ENCODE measurements at regions not wholly inside any gene's neighbourhood (a gene's known extent, or its start where the extent isn't known, plus 50 kb on each side); places are given as distances from the start of the nearest gene placed in this dataset.

DNA sequence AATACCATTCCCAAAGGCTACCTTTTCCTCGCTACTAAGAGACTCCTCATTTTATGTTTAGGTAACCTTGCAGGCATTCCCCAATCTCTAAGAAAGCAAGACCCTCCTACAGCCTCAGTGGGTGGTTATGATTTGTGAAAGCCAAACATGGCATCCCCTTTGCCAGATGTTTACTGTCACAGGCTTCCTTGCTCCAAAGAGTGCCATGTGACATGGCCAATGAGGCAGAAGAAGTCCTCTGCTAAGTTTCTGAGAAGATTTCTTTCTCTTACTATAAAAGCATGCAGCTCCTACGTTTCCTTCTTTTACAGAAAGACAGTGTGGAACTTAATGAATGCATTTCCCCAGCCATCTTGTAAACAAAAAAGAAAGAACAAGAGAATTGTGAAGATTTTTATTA lies 688.2 kb downstream of the TBC1D32 start:
- no peak overlapping the region for H3K4me3 Mint-ChIP-seq
- H3K4me1 Mint-ChIP-seq: no peaks in the 10 kb centered on the region
- no peaks in the 10 kb centered on the region for H3K27me3 Mint-ChIP-seq
- H3K27ac Mint-ChIP-seq: no peak overlapping the region
- ATAC-seq (no peak), DNase-seq (no peak)
- H3K36me3 Mint-ChIP-seq: no peaks in the 10 kb centered on the region
- H3K9me3 Mint-ChIP-seq: peaks cover 0 to 16% (median 8%) of the 10 kb centered on the region in 9 donors
- POLR2A ChIA-PET: no interaction called here

DNA sequence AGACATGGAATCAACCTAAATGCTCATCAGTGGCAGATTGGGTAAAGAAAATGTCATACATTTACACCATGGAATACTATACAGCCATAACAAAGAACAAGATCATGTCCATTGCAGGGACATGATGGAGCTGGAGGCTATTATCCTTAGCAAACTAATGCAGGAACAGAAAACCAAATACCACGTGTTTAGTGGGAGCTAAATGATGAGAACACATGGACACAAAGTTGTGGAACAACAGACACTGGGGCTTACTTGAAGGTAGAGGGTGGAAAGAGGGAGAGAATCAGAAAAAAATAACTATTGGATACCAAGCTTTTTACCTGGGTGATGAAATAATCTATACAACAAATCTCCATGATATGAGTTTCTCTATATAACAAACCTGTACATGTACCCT lies 701.3 kb downstream of the TBC1D32 start:
- Mint-ChIP-seq H3K4me3 (no peak overlapping the region), H3K4me1 (no peaks in the 10 kb centered on the region), H3K27ac (no peak overlapping the region), H3K36me3 (no peaks in the 10 kb centered on the region), H3K9me3 (peaks cover 0 to 9% (median under 1%) of the 10 kb centered on the region in 9 donors), H3K27me3 (no peaks in the 10 kb centered on the region)
- POLR2A ChIA-PET: no interaction called here
- DNase-seq (no peak), ATAC-seq (no peak)

DNA sequence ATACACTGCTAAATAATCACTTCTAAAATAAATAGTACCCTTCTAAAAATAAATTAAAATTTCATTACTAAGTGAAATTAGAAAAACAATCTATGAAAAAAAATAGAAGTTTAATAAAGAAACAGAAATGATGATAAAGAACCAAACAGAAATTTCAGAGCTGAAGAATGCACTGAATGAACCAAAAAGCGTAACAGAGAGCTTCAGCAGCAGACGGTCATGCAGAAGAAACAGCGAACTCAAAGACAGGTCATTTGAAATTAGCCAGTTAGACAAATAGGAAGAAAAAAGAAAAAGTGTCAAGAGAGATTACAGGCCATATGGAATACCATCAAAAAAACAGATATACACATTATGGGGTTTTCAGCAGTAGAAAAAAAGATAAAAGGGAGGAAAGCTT lies 706.7 kb downstream of the TBC1D32 start:
- Mint-ChIP-seq H3K27me3 (no peaks in the 10 kb centered on the region), H3K4me1 (no peaks in the 10 kb centered on the region), H3K27ac (no peak overlapping the region), H3K36me3 (no peaks in the 10 kb centered on the region), H3K9me3 (peaks cover 0 to 10% (median 2%) of the 10 kb centered on the region in 9 donors), H3K4me3 (no peak overlapping the region)
- no peak for DNase-seq
- POLR2A ChIA-PET: no interaction called here
- ATAC-seq: no peak

DNA sequence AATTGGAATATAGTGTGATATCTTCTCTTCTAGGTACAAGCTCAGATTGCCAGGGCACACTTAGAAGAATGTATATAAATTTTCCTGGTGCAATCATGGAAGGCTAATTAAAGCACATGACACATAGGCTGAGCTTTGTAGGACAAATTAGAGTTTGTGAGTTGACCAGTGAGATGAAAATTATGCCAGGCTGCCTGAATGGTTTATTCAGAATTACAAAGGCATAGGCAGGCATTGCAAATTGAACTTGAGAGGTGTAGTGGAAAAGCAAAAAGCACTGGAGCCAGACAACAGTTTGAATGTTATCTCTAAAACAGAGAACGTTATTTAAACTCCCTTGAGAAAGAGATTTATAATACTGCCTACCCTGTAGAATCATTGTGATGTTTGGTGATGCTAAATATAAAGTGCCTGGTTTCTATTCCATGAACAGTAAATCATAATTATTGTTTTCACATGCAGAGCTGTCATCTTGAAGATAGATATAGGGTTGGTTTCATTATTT lies 712.1 kb downstream of the TBC1D32 start:
- Mint-ChIP-seq H3K4me3 (no peak overlapping the region), H3K9me3 (peaks cover 0 to 3% (median 0%) of the 10 kb centered on the region in 9 donors), H3K27me3 (no peaks in the 10 kb centered on the region), H3K27ac (no peak overlapping the region), H3K36me3 (no peaks in the 10 kb centered on the region), H3K4me1 (no peaks in the 10 kb centered on the region)
- POLR2A ChIA-PET: no interaction called here
- no peak for ATAC-seq
- DNase-seq: no peak

DNA sequence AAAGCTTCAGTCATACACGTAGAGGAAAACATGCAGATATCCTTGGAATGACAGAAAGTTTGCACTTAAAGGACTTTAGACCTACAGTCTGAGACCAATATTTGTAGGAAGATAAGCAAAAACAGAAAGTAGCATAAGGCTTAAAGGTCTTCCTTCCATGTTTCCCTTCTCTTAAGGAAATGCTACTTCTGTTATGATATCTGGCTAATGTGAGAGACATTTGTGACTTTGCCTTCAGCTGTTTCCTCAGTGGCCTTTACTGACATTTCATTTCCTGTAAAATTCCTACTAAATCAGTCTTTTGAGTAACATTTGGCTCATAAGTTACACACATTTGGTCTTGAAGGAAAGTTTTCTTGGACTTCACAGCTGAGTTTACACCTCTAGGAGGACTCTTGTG lies 713.4 kb downstream of the TBC1D32 start:
- ATAC-seq (no peak), DNase-seq (no peak)
- no peak overlapping the region for H3K4me3 Mint-ChIP-seq
- no peak overlapping the region for H3K27ac Mint-ChIP-seq
- no peaks in the 10 kb centered on the region for H3K4me1 Mint-ChIP-seq
- H3K27me3 Mint-ChIP-seq: no peaks in the 10 kb centered on the region
- POLR2A ChIA-PET: no interaction called here
- no peaks in the 10 kb centered on the region for H3K36me3 Mint-ChIP-seq
- peaks cover 0 to 2% (median 0%) of the 10 kb centered on the region in 9 donors for H3K9me3 Mint-ChIP-seq

DNA sequence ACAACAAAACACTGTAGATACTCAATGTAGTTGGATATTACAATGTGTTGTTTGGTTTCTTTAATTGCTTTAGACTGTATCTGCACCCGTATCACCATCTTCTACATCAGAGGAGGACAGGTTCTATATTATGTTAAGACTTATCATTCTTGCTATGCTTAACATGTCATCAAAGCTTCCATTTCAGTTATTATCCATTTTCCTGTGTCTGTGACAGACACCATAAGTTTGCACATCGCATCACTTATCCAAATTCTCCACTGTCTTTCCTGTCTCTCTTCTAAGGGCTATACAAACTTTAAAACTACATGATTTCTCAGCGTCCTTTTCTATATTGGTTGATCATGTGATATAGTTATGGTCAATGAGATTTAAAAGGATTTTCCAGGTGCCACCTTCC lies 719.0 kb downstream of the TBC1D32 start:
- ATAC-seq (no peak), DNase-seq (no peak)
- H3K27ac Mint-ChIP-seq: no peak overlapping the region
- no peaks in the 10 kb centered on the region for H3K36me3 Mint-ChIP-seq
- no peaks in the 10 kb centered on the region for H3K4me1 Mint-ChIP-seq
- POLR2A ChIA-PET: no interaction called here
- peaks cover 0 to 2% (median 0%) of the 10 kb centered on the region in 9 donors for H3K9me3 Mint-ChIP-seq
- H3K27me3 Mint-ChIP-seq: no peaks in the 10 kb centered on the region
- no peak overlapping the region for H3K4me3 Mint-ChIP-seq

DNA sequence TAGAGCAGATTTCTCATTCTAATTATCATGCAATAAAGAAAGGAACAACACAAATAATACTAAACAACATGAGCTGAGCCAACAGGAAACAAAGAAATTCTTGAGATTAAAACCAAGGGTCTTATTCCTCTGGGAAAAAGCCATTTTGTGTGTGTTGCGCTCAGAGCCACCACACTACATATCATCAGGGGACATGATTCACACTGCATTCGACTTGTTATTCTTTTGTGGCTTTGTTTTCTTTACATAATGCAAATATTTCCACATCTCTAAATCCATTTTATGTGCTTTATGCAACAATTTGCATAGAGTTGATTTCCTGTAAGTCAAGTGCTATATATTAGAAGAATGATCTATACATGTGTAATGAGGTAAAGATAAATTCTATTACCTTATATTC lies 719.6 kb downstream of the TBC1D32 start:
- H3K9me3 Mint-ChIP-seq: no peaks in the 10 kb centered on the region
- no peak overlapping the region for H3K4me3 Mint-ChIP-seq
- POLR2A ChIA-PET: no interaction called here
- H3K36me3 Mint-ChIP-seq: no peaks in the 10 kb centered on the region
- no peak overlapping the region for H3K27ac Mint-ChIP-seq
- H3K4me1 Mint-ChIP-seq: no peaks in the 10 kb centered on the region
- DNase-seq (no peak), ATAC-seq (no peak)
- no peaks in the 10 kb centered on the region for H3K27me3 Mint-ChIP-seq

DNA sequence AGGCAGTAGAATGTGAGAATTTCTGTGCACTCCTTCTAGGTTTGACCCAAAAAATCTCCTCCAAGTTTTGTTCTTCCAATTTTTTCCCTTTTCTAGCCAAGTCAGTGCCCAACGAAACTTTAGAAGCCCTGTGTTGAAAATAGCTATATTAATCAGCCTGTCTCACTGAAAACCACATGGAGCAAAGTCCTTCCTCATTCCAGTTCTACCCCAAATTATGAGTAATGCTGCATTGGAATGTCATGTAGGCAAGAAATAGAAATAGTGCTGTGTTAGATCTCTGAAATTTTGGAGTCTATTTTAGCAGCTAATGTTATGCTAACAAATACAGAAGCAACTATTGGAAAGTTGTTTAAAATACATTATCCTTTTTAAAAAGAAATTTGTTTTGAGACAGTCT lies 725.5 kb downstream of the TBC1D32 start:
- Mint-ChIP-seq H3K9me3 (no peaks in the 10 kb centered on the region), H3K4me1 (no peaks in the 10 kb centered on the region), H3K4me3 (no peak overlapping the region), H3K27ac (no peak overlapping the region), H3K27me3 (no peaks in the 10 kb centered on the region), H3K36me3 (no peaks in the 10 kb centered on the region)
- no peak for DNase-seq
- no peak for ATAC-seq
- POLR2A ChIA-PET: no interaction called here

DNA sequence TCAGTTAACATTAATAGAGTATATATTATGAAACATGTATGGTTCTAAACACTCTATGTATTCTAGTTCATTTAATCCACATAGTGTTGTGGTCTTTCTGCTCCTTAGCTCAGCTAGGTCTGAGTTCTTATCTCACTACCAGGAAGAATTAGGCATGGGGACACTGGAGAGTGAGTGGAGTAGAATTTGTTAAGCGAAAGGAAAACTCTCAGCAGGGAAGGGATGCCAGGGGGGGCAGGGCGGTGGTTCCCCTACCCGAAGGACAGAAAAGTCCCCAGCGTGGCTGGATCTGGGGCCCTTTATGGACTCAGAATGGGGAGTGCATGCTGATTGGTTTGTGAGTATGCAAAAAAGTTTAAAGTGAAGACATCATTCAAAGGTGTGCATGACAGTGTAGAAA lies 727.5 kb downstream of the TBC1D32 start:
- no peak overlapping the region for H3K4me3 Mint-ChIP-seq

DNA sequence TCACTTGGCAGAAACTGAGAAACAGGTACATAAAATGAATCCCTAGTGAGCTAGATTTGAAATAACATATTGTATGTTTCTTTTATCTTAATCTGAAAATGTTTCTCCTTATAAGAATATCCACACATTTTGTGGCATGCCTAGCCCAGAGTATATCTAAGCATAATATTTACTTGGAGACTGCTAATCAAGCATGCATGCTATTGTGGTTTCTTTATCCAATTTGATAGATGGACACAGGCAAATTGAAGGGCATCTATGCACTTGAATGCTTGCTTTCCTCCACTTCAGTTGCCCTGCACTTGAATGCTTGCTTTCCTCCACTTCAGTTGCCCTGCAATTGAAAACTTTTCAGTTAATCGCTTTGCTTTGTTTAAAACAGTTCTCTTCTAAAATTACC lies 729.8 kb downstream of the TBC1D32 start:
- no peak overlapping the region for H3K4me3 Mint-ChIP-seq
- DNase-seq: no peak
- H3K36me3 Mint-ChIP-seq: no peaks in the 10 kb centered on the region
- no peak for ATAC-seq
- POLR2A ChIA-PET: no interaction called here
- no peak overlapping the region for H3K27ac Mint-ChIP-seq
- H3K9me3 Mint-ChIP-seq: peaks cover 0 to 3% (median 0%) of the 10 kb centered on the region in 9 donors
- H3K4me1 Mint-ChIP-seq: no peaks in the 10 kb centered on the region
- no peaks in the 10 kb centered on the region for H3K27me3 Mint-ChIP-seq

More for the DNA sequence above, 727.5 kb downstream of the TBC1D32 start:
- DNase-seq (no peak), ATAC-seq (no peak)
- Mint-ChIP-seq H3K27ac (no peak overlapping the region), H3K36me3 (no peaks in the 10 kb centered on the region), H3K4me1 (no peaks in the 10 kb centered on the region), H3K27me3 (no peaks in the 10 kb centered on the region), H3K9me3 (no peaks in the 10 kb centered on the region)
- POLR2A ChIA-PET: no interaction called here

DNA sequence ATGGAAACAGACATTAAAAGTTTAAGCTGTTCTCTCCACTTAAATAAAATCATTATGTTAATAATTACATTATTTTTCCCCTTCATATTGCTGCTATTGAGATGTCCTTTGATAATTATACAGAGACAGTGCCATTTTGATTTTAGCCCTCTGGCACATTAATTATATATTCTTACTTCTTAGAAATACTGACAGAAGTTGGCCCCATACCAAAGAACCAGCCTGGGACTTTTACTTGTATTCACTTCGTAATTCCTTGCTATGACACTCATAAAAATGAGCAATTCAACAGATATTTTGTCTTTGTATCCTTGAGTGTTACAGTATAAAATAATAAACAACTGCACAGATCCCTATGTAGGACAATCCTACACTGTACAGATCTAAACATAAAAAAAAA lies 743.7 kb downstream of the TBC1D32 start:
- H3K27ac Mint-ChIP-seq: no peak overlapping the region
- H3K4me1 Mint-ChIP-seq: no peaks in the 10 kb centered on the region
- H3K4me3 Mint-ChIP-seq: no peak overlapping the region
- no peaks in the 10 kb centered on the region for H3K36me3 Mint-ChIP-seq
- no peaks in the 10 kb centered on the region for H3K27me3 Mint-ChIP-seq
- peaks cover 0 to 2% (median 0%) of the 10 kb centered on the region in 9 donors for H3K9me3 Mint-ChIP-seq
- ATAC-seq (no peak), DNase-seq (no peak)
- POLR2A ChIA-PET: no interaction called here

DNA sequence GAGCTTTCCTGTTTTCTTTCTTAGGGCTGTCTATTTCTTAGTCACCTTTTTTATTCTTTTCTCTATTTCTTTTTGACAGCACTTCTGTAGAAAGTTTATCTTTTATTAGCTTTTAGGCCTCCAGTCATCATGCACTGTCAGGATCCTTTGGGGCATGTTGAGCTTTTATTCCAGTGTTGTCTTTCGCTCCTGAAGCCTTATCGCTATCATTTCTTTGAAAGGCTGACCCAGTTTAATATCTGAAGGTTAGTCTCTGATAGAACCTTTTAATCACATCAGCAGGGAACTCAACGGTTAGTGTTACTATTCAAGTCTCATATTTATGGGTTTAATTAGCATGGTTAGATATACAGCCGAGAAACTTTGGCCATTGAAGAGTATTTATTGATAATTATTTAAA lies 745.9 kb downstream of the TBC1D32 start:
- POLR2A ChIA-PET: no interaction called here
- H3K4me3 Mint-ChIP-seq: no peak overlapping the region
- ATAC-seq (no peak), DNase-seq (no peak)
- H3K4me1 Mint-ChIP-seq: no peaks in the 10 kb centered on the region
- no peaks in the 10 kb centered on the region for H3K27me3 Mint-ChIP-seq
- H3K9me3 Mint-ChIP-seq: peaks cover 0 to 4% (median 0%) of the 10 kb centered on the region in 9 donors
- H3K27ac Mint-ChIP-seq: no peak overlapping the region
- no peaks in the 10 kb centered on the region for H3K36me3 Mint-ChIP-seq

DNA sequence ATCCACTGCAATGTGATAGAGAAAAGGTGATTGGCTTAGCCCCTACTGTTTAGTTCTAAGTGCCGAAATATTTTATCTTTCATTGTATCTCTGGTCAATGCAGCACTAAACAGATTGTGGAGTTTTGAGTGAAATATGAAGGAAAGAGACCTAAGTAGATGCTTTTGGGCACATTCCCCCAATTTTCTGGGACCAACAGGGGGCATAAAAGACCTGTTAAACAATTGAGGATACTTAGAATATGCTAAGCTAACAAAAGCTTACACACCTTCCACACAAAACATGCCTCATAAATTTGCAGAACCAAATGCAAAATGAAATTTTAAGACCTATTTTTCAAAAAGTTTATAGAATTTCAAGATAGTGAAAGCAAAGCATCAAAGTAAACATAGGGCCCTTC lies 746.9 kb downstream of the TBC1D32 start:
- H3K9me3 Mint-ChIP-seq: peaks cover 0 to 11% (median 6%) of the 10 kb centered on the region in 9 donors
- no peak overlapping the region for H3K27ac Mint-ChIP-seq
- H3K27me3 Mint-ChIP-seq: no peaks in the 10 kb centered on the region
- POLR2A ChIA-PET: no interaction called here
- H3K36me3 Mint-ChIP-seq: no peaks in the 10 kb centered on the region
- DNase-seq (no peak), ATAC-seq (no peak)
- no peaks in the 10 kb centered on the region for H3K4me1 Mint-ChIP-seq
- H3K4me3 Mint-ChIP-seq: no peak overlapping the region

DNA sequence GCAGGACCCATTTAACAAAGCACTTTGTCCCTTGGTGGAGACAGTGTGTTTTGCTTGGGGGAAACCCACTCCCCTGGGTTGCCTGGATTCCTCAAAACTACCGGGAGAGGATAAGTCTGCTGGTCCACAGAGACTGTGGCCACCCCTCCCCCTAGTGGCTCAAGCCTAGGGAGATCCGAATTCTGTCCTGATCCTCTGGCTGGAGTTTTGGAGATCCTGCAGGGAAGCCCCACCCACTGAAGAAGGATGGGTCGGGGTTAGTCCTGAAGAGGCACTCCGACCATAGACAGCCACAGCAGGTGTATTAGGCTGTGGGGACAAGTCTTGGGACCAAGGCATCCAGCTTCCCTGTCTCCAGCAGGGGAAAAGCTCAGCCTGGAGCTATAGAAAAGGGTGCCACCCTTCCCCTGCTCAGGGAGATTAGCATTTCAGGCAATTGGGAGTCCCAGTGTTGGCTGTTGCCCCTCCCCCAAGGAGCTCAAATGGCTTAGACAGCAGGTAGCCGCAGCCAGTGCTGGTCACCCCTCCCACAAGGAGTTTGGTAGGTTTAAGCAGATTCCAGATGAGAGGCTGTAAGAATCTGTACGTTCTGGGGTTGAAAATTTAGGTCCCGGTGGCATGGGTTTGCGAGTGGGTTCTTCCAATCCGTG lies 750.0 kb downstream of the TBC1D32 start:
- DNase-seq (no peak), ATAC-seq (no peak)
- H3K4me1 Mint-ChIP-seq: no peaks in the 10 kb centered on the region
- H3K27me3 Mint-ChIP-seq: no peaks in the 10 kb centered on the region
- H3K36me3 Mint-ChIP-seq: no peaks in the 10 kb centered on the region
- peaks cover 0 to 11% (median 6%) of the 10 kb centered on the region in 9 donors for H3K9me3 Mint-ChIP-seq
- POLR2A ChIA-PET: no interaction called here
- no peak overlapping the region for H3K4me3 Mint-ChIP-seq
- no peak overlapping the region for H3K27ac Mint-ChIP-seq
